H1 (cell line): ENCODE measurements at regions not wholly inside any gene's neighbourhood (a gene's known extent, or its start where the extent isn't known, plus 50 kb on each side); places are given as distances from the start of the nearest gene placed in this dataset.

ENCODE experiments used
- CTCF ChIA-PET: fragments of 300-600 bp; sonication (Branson Sonifier 250); formaldehyde crosslinking; loops from one replicate; lab custom pipeline; 2021; ENCODE audit not compliant: partially characterized antibody; lab: Charles Lee
- POLR2A ChIA-PET: fragments of 300-600 bp; sonication (Branson Sonifier 250); formaldehyde crosslinking; loops from one replicate; lab custom pipeline; 2021; ENCODE audit warnings: inconsistent platforms; ENCODE audit not compliant: partially characterized antibody; lab: Charles Lee
- DNase-seq, 2 experiments: peaks; one replicate each; pipeline versions ENCODE4 v3.0.0 to v3.0.0-alpha.2; 2010 to 2022; ENCODE audit warnings: low spot score in 2 of 2, low read depth in 1 of 2, mixed read lengths in 1 of 2
- FAIRE-seq: peaks from 2 replicates; lab custom pipeline; 2011; peaks lifted over from hg19 to GRCh38; lab: Jason Lieb, UNC
- H2AFZ ChIP-seq: 2 replicates; pipeline ENCODE4 v1.8.1; 2012; ENCODE audit warnings: low read length, inconsistent platforms
- H2AK5ac ChIP-seq: 2 replicates; pipeline ENCODE4 v1.6.1; 2013; ENCODE audit warnings: low read depth, low read length
- H2BK120ac ChIP-seq: replicated peaks from 2 replicates; pipeline ENCODE3; 2013; ENCODE audit warnings: low read depth, low read length, inconsistent platforms
- H2BK12ac ChIP-seq: 2 replicates; pipeline ENCODE4 v1.6.1; 2013; ENCODE audit warnings: low read depth, low read length
- H2BK15ac ChIP-seq: 2 replicates; pipeline ENCODE4 v1.6.1; 2013; ENCODE audit warnings: low read length
- H2BK20ac ChIP-seq: 2 replicates; pipeline ENCODE4 v1.6.1; 2013; ENCODE audit warnings: low read length
- H2BK5ac ChIP-seq: 2 replicates; pipeline ENCODE4 v1.6.1; 2013; ENCODE audit warnings: low read depth, low read length
- H3K14ac ChIP-seq: 2 replicates; pipeline ENCODE4 v1.6.1; 2013; ENCODE audit warnings: inconsistent platforms; ENCODE audit not compliant: insufficient read length
- H3K18ac ChIP-seq: 2 replicates; pipeline ENCODE4 v1.6.1; 2013; ENCODE audit warnings: low read length; ENCODE audit errors: extremely low read depth
- H3K23ac ChIP-seq: 2 replicates; pipeline ENCODE4 v1.6.1; 2013; ENCODE audit warnings: inconsistent platforms; ENCODE audit not compliant: insufficient read length
- H3K23me2 ChIP-seq: 2 replicates; pipeline ENCODE4 v1.6.1; 2013; ENCODE audit warnings: low read depth, low read length
- H3K27ac ChIP-seq: 2 replicates; pipeline ENCODE4 v1.6.1; 2011; ENCODE audit warnings: low read depth, low read length, inconsistent platforms
- H3K27me3 ChIP-seq, 4 experiments: replicated peaks in 1 of 4; 1 replicate in 1 of 4; 2 replicates in 3 of 4; pipeline versions ENCODE4 v1.6.1 to v1.8.1; 2011 to 2013; ENCODE audit warnings: low read length in 3 of 4, mild to moderate bottlenecking in 3 of 4, inconsistent platforms in 2 of 4, mixed read lengths in 2 of 4, moderate library complexity in 1 of 4; ENCODE audit not compliant: control insufficient read depth in 3 of 4, insufficient read depth in 3 of 4; ENCODE audit errors: extremely low read depth in 1 of 4
- H3K36me3 ChIP-seq, 4 experiments: 2 replicates each; pipeline versions ENCODE4 v1.6.1 to v1.8.1; 2011 to 2013; ENCODE audit warnings: mild to moderate bottlenecking in 4 of 4, low read length in 3 of 4, moderate library complexity in 2 of 4, control low read depth in 1 of 4, inconsistent platforms in 1 of 4; ENCODE audit not compliant: insufficient read depth in 4 of 4, control insufficient read depth in 2 of 4
- H3K4ac ChIP-seq: replicated peaks from 2 replicates; pipeline ENCODE3; 2013; ENCODE audit warnings: low read length, low read depth, mixed read lengths, inconsistent platforms; ENCODE audit not compliant: insufficient read length
- H3K4me1 ChIP-seq, 4 experiments: replicated peaks in 1 of 4; 1 replicate in 1 of 4; 2 replicates in 3 of 4; pipeline versions ENCODE4 v1.6.1 to v1.8.1; 2011 to 2013; ENCODE audit warnings: low read length in 3 of 4, inconsistent platforms in 2 of 4, mixed read lengths in 1 of 4; ENCODE audit not compliant: insufficient read depth in 4 of 4, control insufficient read depth in 3 of 4
- H3K4me2 ChIP-seq, 2 experiments: 2 replicates each; pipeline versions ENCODE4 v1.6.1 to v1.8.1; 2011 to 2013; ENCODE audit warnings: low read depth in 2 of 2, low read length in 2 of 2, control low read depth in 1 of 2, inconsistent platforms in 1 of 2, mild to moderate bottlenecking in 1 of 2; ENCODE audit not compliant: insufficient read depth in 1 of 2
- H3K4me3 ChIP-seq, 4 experiments: fragments of 200-600, 300-600 bp in 1 of 4; sonication (generic), shearing (Covaris generic), sonication (Bioruptor Twin) in 1 of 4; 2 replicates each; pipeline versions ENCODE4 v1.5.1 to v1.8.1; 2011 to 2016; ENCODE audit warnings: low read length in 4 of 4, low read depth in 3 of 4, control low read depth in 2 of 4, inconsistent platforms in 2 of 4, mild to moderate bottlenecking in 2 of 4, mixed read lengths in 1 of 4, moderate library complexity in 1 of 4; ENCODE audit not compliant: insufficient read depth in 2 of 4; ENCODE audit errors: extremely low read depth in 1 of 4
- H3K56ac ChIP-seq: replicated peaks from 2 replicates; pipeline ENCODE3; 2013; ENCODE audit warnings: low read depth, mild to moderate bottlenecking, mixed read lengths, low read length, inconsistent platforms; ENCODE audit not compliant: insufficient read length
- H3K79me1 ChIP-seq: 2 replicates; pipeline ENCODE4 v1.6.1; 2013; ENCODE audit warnings: low read depth, low read length, control low read depth
- H3K79me2 ChIP-seq, 2 experiments: 2 replicates each; pipeline versions ENCODE4 v1.6.1 to v1.8.1; 2012 to 2013; ENCODE audit warnings: low read length in 2 of 2, mild to moderate bottlenecking in 2 of 2, inconsistent platforms in 1 of 2; ENCODE audit not compliant: insufficient read depth in 2 of 2, control insufficient read depth in 1 of 2
- H3K9ac ChIP-seq, 4 experiments: replicated peaks in 1 of 4; 1 replicate in 1 of 4; 2 replicates in 3 of 4; pipeline versions ENCODE4 v1.6.1 to v1.8.1; 2011 to 2013; ENCODE audit warnings: low read depth in 3 of 4, low read length in 3 of 4, control low read depth in 2 of 4, mild to moderate bottlenecking in 2 of 4, moderate library complexity in 2 of 4, inconsistent platforms in 1 of 4; ENCODE audit errors: extremely low read depth in 1 of 4
- H3K9me3 ChIP-seq, 2 experiments: 2 replicates each; pipeline versions ENCODE4 v1.6.1 to v1.8.1; 2012 to 2013; ENCODE audit warnings: mild to moderate bottlenecking in 2 of 2, moderate library complexity in 2 of 2, control low read depth in 1 of 2, inconsistent platforms in 1 of 2, low read depth in 1 of 2, low read length in 1 of 2, mixed read lengths in 1 of 2; ENCODE audit not compliant: insufficient read depth in 2 of 2
- H4K20me1 ChIP-seq, 2 experiments: replicated peaks in 1 of 2; 2 replicates each; pipeline versions ENCODE3 to v1.8.1; 2011 to 2013; ENCODE audit warnings: inconsistent platforms in 2 of 2, low read length in 2 of 2, mild to moderate bottlenecking in 1 of 2; ENCODE audit not compliant: insufficient read depth in 2 of 2, control insufficient read depth in 1 of 2
- H4K5ac ChIP-seq: 2 replicates; pipeline ENCODE4 v1.6.1; 2013; ENCODE audit warnings: low read length, low read depth, mixed read lengths, inconsistent platforms; ENCODE audit not compliant: insufficient read length
- H4K8ac ChIP-seq: 2 replicates; pipeline ENCODE4 v1.8.0; 2013; ENCODE audit warnings: mild to moderate bottlenecking, moderate library complexity, low read length, inconsistent platforms; ENCODE audit not compliant: insufficient read depth; ENCODE audit errors: extremely low read depth
- H4K91ac ChIP-seq: replicated peaks from 2 replicates; pipeline ENCODE3; 2013; ENCODE audit warnings: low read length, mixed read lengths, inconsistent platforms; ENCODE audit not compliant: insufficient read length
- BRCA1 ChIP-seq: IDR thresholded peaks from 2 replicates; pipeline ENCODE4 v1.6.1; 2012; ENCODE audit warnings: low read depth, low read length, improper control_type of control experiment
- CBX8 ChIP-seq: fragments of 300-800, 300-1000 bp; sonication (generic); IDR thresholded peaks from 2 replicates; pipeline ENCODE4 v1.7.1; 2016; ENCODE audit warnings: low read depth, low read length, borderline replicate concordance
- CHD1 ChIP-seq: IDR thresholded peaks from 2 replicates; pipeline ENCODE4 v1.6.1; 2012; ENCODE audit warnings: low read depth, low read length, improper control_type of control experiment
- FOSL1 ChIP-seq: IDR thresholded peaks from 2 replicates; pipeline ENCODE4 v1.6.1; 2011; ENCODE audit warnings: mild to moderate bottlenecking, low read depth, low read length, moderate library complexity; ENCODE audit not compliant: insufficient read depth
- GABPA ChIP-seq: IDR thresholded peaks from 2 replicates; pipeline ENCODE4 v1.6.1; 2011; ENCODE audit warnings: mild to moderate bottlenecking, low read length, moderate library complexity, borderline replicate concordance; ENCODE audit not compliant: insufficient read depth
- MAFK ChIP-seq: IDR thresholded peaks from 2 replicates; pipeline ENCODE4 v1.6.1; 2012; ENCODE audit warnings: low read depth, mild to moderate bottlenecking, improper control_type of control experiment, low read length
- RBBP5 ChIP-seq: IDR thresholded peaks from 2 replicates; pipeline ENCODE4 v1.7.1; 2012; ENCODE audit warnings: low read depth, mild to moderate bottlenecking, inconsistent platforms, low read length, moderate library complexity, borderline replicate concordance
- RNF2 ChIP-seq: fragments of 200-900, 300-1000 bp; sonication (generic); IDR thresholded peaks from 2 replicates; pipeline ENCODE4 v1.7.1; 2016; ENCODE audit warnings: borderline replicate concordance, low read depth, mild to moderate bottlenecking, antibody characterized with exemption, low read length; ENCODE audit not compliant: poor library complexity, severe bottlenecking; ENCODE audit errors: missing control alignments
- SP1 ChIP-seq: IDR thresholded peaks from 2 replicates; pipeline ENCODE4 v1.6.1; 2011; ENCODE audit warnings: low read depth, low read length
- YY1 ChIP-seq: IDR thresholded peaks from 2 replicates; pipeline ENCODE4 v1.6.1; 2011; ENCODE audit warnings: low read depth, mild to moderate bottlenecking, low read length
- WGBS, 2 experiments: shearing (Covaris generic) in 1 of 2; methylation state at CpG; one replicate each; pipeline versions ENCODE4 v1.1.6 to v1.1.7; 2013 to 2015; ENCODE audit warnings: low lambda C conversion rate in 2 of 2, mixed read lengths in 2 of 2, inconsistent platforms in 1 of 2, low coverage in 1 of 2, missing lambda C conversion rate in 1 of 2; ENCODE audit not compliant: insufficient replicate concordance in 2 of 2, insufficient coverage in 1 of 2, insufficient read length in 1 of 2; ENCODE audit errors: extremely low coverage in 1 of 2, missing lambda C conversion rate in 1 of 2; 5-methylcytosine and 5-hydroxymethylcytosine counted together
- TF ChIP-seq, protein P1 (sequence below): IDR thresholded peaks from 2 replicates; pipeline ENCODE4 v1.6.1; 2012; ENCODE audit warnings: inconsistent platforms

DNA sequence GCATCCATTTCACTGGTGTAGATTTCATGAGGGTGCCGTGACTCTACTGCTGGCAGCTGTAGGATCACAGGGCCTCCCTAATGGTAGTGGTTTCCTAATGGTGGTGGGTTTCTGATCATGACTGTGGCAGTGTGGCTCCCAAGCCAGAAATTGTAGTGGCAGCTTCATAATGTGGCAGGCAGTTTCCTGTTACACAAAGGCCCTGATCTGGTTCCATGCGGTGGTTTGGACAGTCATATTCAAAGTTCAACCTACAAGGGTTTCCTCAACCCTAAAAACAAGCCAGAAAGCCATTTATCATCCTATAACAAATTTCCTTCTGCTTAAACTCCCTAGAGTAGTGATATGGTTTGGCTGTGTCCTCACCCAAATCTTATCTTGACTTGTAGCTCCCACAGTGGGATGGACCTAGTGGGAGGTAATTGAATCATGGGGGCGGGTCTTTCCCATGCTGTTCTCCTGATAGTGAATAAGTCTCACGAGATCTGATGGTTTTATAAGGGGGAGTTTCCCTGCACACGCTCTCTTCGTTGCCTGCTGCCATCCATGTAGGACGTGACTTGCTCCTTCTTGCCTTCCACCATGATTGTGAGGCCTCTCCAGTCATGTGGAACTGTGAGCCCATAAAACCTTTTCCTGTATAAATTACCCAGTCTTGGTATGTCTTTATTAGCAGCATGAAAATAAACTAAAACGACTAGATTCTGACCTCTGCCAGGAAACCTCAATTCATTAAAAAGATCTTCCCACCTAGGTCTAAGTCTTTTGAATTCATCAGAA lies 257.1 kb downstream of the EFCAB11 start:
- 97% methylated on average over 8 of the region's 8 CpGs; no CpG with 5 or more reads in 1 of the 2 experiments for WGBS, 2 experiments
- TF ChIP-seq CHD1, result no peak
- TF ChIP-seq RBBP5, result no peak
- no peak for TF ChIP-seq GABPA
- no peak for TF ChIP-seq FOSL1
- no peak for TF ChIP-seq YY1
- TF ChIP-seq MAFK, result no peak
- TF ChIP-seq, protein P1, sequence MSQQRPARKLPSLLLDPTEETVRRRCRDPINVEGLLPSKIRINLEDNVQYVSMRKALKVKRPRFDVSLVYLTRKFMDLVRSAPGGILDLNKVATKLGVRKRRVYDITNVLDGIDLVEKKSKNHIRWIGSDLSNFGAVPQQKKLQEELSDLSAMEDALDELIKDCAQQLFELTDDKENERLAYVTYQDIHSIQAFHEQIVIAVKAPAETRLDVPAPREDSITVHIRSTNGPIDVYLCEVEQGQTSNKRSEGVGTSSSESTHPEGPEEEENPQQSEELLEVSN, result no peak
- no peak for TF ChIP-seq CBX8
- TF ChIP-seq SP1, result no peak
- TF ChIP-seq BRCA1, result no peak
- no peak for TF ChIP-seq RNF2

More for the DNA sequence above, 257.1 kb downstream of the EFCAB11 start:
- Histone ChIP-seq H3K79me2 (no peaks in the 10 kb centered on the region), H3K27ac (no peak overlapping the region), H4K91ac (no peak overlapping the region), H2AK5ac (no peak overlapping the region), H4K8ac (no peak overlapping the region; the same call in 1 of the 2 replicates), H2BK15ac (no peak overlapping the region), H2BK5ac (no peak overlapping the region), H2BK20ac (no peak overlapping the region), H3K23ac (no peak overlapping the region), H3K4me1 (peaks cover 3 to 11% (median 5%) of the 10 kb centered on the region in 4 experiments; a peak in 3 of 7 replicates), H2BK12ac (no peak overlapping the region), H3K36me3 (no peaks in the 10 kb centered on the region), H3K56ac (no peak overlapping the region), H2AFZ (no peak overlapping the region), H3K23me2 (peaks cover 7% of the 10 kb centered on the region; the same call in 1 of the 2 replicates), H4K20me1 (no peaks in the 10 kb centered on the region), H3K4me2 (no peak overlapping the region), H2BK120ac (no peak overlapping the region), H3K18ac (no peak overlapping the region), H3K79me1 (no peaks in the 10 kb centered on the region), H3K27me3 (peaks cover 0 to 8% (median 5%) of the 10 kb centered on the region in 4 experiments; a peak in 5 of 7 replicates), H3K14ac (no peak overlapping the region), H3K9ac (no peak overlapping the region), H3K4ac (no peak overlapping the region), H4K5ac (no peak overlapping the region), H3K9me3 (peaks cover 0 to 4% of the 10 kb centered on the region in 2 experiments; a peak in 1 of 4 replicates), H3K4me3 (no peak overlapping the region)
- FAIRE-seq (no peak), DNase-seq (no peak)
- CTCF ChIA-PET, result interaction anchor here (0.6 to 1.3 kb wide), 2 partner anchors 24 to 79 kb away, joined by 3 to 4 read pairs; no protein-coding TSS in a partner anchor
- POLR2A ChIA-PET, result no interaction called here
